ENCODE measurements at regions not wholly inside any gene's neighbourhood (a gene's known extent, or its start where the extent isn't known, plus 50 kb on each side); places are given as distances from the start of the nearest gene placed in this dataset.
"Not testable (repeated sequence)": the region's sequence is repeated elsewhere in the genome, so short reads cannot be mapped to it uniquely, and the experiment has no call there.

GRCh38 chr2:78162202-78162601 lies 640.0 kb upstream of the LRRTM4 start:
- no peak for DNase-seq

DNA sequence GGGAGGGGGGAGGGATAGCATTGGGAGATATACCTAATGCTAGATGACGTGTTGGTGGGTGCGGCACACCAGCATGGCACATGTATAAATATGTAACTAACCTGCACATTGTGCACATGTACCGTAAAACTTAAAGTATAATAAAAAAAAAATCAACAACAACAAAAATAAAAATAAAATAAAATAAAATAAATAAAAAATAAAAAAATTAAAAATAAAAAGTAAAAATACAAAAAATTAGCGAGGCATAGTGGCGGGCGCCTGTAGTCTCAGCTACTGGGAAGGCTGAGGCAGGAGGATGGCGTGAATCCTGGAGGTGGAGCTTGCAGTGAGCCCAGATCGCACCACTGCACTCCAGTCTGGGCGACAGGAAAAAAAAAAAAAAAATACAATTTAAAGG lies 650.0 kb upstream of the LRRTM4 start:
- DNase-seq, result not testable (repeated sequence)

GRCh38 chr2:78175645-78176044 lies 653.5 kb upstream of the LRRTM4 start:
- DNase-seq, result no peak

GRCh38 chr2:78201064-78201575 lies 678.9 kb upstream of the LRRTM4 start:
- DNase-seq, result no peak

DNA sequence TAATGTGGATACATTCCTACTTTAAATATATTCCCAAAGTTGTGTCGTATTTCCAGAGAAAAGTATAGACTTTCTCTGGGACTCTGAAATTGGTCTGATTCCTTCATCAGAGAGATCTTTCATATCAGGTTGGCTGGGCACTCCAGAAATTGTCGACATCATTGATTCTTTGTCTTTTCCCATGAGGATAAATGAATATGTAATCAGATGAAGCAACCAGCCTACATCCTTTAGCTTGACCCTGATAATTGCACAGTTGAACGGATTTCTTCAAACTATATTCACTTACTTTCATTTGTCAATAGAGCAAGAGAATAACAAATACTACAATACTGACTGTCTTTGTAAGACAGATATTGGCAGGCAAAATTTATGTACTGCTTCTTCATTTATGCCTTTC lies 680.2 kb upstream of the LRRTM4 start:
- no peak for DNase-seq

DNA sequence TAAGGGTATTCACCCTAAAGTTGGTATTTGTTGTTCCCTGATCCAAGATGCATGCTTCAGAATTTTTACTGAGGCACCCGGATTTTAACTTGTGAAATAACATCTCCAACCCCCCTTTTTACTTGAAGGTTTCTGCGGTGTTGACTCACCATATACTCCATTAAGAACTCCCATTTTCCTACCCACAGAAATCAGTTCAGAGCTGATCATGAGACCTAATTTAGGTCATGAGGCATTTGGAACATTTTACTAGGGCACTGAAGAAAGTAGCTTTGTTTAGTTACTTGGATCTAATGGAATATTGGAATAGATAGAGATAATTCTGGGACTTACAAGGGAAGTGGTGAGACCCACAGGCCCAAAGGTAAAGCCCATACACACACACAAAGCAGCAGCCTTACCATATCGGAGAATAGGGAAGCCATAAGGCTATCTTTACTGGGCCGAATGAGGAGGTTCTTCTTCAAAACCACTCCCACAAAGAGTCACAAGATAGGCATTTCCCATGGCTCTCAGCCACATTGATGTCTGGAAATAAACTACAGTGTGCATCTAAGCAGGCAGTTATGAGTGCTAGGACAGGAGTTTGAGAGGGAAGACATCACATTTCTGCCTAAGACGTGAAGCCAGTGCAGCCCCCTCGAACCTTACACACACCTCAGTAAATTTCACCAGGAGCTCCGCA lies 681.0 kb upstream of the LRRTM4 start:
- no peak for DNase-seq

DNA sequence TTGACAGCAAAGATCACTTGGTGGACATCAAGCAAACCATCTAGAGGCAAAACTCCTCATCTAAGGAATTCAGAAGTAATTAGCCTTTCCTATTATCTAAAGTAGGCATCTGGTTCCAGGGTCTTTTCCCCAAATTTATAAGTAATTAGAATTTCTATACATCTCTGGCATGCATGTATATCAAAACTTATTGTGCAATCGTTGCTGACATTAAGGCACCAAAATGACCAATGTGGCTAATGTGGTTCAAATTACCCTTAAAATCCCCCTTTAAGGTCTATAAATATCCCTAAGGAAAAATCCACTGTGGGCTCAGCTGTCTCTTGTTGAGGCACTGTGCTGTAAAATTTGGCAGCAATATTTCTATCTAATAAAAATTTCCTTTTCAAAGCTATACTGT lies 695.9 kb upstream of the LRRTM4 start:
- DNase-seq, result no peak

- DNase-seq, result no peak
Measured at GRCh38 chr2:78237704-78238103, 715.5 kb upstream of the LRRTM4 start.

DNA sequence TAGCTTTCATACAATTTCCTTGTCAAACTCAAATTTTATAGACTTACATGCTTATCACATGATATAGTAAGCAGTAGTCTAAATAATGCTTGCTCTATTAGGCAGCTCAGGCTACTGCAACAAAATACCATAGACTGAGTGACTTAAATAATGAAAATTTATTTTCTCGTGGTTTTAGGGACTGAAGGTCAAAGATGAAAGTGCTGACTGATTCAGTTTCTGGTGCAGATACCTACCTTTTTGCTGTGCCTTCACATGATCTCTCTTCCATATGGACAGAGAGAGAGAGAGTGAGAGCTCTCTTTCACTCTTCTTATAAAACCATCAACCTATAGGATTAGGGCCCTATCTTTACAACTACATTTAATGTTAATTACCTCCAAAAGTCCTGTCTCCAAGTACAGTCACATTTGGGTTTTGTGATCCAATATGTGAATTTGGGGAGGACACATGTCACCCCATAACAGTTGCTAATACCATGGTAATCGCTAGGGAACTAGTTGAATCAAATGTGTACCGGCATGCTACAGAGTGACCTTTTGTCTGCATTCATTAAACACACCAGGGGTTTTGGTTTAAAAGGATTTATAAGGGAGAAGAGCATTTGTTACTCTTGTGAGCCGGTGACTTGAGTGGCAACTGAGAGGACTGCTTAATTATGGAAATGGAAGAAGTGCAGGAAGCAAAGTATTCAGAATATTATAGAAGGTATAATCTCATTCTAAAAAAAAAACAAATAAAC lies 723.4 kb upstream of the LRRTM4 start:
- no peak for DNase-seq

GRCh38 chr2:78251708-78252107 lies 729.5 kb upstream of the LRRTM4 start:
- DNase-seq, result no peak

DNA sequence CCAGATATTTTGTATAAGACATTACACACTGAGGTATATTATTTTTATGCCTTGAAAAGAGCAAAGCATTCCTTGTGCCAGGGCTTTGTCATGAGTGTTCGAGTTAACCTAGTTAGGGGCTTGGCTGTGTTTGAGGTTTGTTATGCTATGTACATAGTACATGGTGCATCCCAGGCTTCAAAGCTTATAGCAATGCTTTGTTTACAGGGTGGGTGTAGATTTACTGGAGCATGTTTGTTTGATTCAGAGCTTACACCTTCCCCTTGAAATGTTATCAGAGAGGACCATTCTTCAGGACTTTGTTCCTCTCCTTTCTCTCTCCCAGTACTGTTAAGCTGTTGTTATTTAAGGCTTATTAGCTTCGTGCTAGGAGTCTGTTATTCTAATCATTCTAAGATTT lies 738.7 kb upstream of the LRRTM4 start:
- DNase-seq, result no peak

DNA sequence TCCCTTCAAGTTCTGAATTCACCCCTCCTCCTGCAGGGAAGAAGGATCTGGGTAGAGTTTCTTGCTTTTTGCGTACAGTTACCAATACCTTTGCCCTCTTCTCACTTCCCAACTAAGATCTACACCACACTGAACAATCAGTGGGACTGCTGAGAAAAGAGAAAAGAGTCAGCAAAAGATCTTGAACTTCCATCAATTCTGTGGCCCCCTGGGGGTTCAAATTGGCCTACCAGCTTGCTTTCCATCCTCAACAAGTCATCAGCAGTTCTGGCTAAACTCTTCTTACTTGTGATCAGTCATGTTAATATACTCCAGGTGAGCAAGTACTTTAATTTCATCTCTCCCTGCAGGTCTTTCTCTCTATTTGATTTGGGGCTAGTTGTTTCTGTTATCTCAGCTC lies 739.3 kb upstream of the LRRTM4 start:
- no peak for DNase-seq

GRCh38 chr2:78262089-78262488 lies 739.9 kb upstream of the LRRTM4 start:
- DNase-seq, result not testable (repeated sequence)

- DNase-seq, result no peak
Measured at GRCh38 chr2:78262713-78263375, 740.7 kb upstream of the LRRTM4 start.

DNA sequence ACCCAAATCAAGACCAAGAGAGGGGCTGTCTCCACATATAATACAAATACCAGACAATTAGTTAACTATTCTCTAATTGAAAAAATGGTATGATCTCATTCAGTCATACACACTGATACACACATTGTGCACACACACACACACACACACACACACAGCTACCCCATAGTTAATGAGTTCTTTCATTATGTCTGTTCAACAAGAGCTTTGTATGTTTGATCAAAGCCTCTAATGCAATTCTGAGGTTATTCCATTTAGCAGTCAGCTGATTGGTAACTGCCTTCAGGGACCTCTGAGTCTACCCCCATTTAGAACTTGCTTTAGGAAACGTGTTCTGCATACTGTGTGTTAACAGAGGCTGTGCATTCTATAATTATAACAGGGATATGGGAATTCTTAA lies 741.4 kb upstream of the LRRTM4 start:
- DNase-seq, result no peak

GRCh38 chr2:78264130-78264529 lies 742.0 kb upstream of the LRRTM4 start:
- no peak for DNase-seq

- DNase-seq, result no peak
Measured at GRCh38 chr2:78281164-78281563, 744.3 kb upstream of the REG3G start.

DNA sequence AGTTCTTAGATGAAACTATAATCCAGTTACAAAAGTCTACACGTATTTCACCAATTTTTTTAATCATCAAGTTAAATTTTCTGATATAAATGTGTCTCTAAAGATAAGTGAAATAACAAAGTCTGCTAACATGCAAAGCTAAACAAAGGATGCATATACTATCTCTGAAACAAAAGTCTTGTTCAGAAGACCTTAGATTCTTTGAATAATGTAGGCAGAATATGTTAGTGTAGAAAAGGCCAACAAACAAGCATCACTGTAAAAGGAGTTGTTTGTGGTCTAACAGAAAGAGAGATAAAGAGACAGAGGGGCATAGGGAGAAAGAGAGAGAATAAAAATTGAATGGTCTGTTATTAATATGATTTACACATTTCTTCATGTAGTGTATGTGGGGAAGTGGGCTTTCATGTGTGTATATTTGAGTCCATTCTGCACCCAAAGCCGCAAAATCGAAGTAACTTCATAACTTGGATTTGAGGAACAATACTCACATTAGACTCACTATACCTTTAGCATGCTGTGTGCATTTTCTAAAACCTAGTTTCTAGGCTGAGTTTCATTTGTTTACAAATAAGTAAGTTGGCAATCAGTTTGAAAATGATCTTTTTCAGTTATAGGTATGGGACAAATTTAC lies 734.8 kb upstream of the REG3G start:
- no peak for DNase-seq

DNA sequence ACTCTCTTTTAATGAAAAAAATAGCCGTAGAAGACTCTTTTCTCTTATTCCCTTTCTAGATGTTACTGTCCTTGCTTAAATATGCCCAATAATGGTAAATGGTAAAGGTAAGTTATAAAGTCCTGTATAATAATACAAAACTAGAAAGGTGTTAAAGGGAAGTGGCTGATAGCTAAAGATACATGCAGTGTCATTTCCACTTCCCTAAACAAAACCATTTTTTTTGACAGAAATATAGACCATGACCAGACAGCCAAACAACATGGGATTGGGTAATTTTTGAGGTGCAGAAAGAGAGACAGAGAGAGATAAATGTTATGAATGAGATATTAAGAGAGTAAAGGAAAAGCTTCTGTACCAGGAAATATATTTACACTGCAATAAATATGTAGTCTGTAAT lies 731.7 kb upstream of the REG3G start:
- DNase-seq, result no peak

DNA sequence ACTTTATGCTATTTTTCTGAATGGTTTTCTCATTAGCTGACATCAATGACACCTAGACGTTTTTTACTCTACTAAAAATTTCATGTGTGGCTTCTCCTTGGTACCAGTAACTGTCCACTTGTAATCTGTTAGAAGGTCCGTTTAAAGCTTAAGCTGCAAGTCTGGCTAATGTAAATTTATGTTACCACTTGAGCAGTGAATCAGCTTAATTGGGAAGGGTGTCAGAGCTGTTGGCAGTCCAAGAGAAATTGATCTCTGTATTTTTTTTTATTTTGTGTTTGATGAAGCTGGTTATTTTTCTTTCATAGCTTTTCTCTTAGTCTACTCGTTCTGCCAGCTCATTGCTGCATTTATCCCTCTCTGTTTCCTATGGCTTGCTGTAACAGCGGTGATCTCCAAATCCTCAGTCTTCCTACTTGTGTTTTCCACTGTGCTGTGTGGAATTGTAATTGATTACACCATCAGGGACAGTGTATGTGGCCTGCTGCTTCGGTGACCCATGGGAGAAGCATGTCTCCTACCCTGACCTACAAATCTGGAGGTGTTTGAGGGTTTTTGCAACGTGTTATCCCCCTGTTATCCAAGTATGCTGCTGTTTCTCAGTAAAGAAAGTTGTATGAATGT lies 724.2 kb upstream of the REG3G start:
- no peak for DNase-seq

GRCh38 chr2:78304678-78305077 lies 720.8 kb upstream of the REG3G start:
- DNase-seq, result no peak

DNA sequence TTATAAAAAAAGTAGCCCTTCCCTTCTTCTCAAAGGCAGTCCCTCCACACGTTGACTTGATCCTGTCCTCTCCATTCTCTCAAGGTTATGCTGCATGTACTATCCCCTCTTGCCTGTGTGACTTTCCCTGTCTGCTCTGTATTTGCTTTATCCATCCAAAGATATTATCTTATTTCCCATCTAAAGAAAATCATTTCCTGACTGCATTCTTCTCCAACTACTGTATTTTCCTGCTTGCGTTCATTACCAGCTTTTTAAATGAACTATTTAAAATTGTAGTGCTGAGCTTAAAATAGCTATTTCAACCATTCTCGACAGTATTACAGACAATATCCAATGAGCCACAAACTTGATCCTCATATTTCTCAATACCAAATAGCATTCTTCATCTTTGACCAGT lies 716.0 kb upstream of the REG3G start:
- DNase-seq, result no peak

DNA sequence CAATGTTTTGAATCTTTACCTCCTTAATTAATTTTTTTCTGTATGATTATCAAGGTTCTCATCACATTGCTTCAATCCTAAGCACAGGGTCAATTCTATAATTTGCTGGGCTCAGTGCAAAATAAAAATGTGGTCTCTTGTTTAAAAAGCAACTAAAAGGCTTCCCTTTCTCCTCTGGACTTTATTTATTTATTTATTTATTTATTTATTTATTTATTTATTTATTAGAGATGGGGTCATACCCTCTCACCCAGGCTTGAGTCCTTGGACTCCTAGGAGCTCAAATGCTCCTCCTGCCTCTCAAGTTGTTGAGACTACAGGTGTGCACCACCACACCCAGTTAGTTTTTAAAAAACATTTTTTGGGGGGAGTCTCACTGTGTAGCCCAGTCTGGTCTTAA lies 710.1 kb upstream of the REG3G start:
- DNase-seq, result no peak

Measured in NCI-H2081 treated with DMSO at 0.1 percent for 48 hours (cell line).